ENCODE measurements at regions not wholly inside any gene's neighbourhood (a gene's known extent, or its start where the extent isn't known, plus 50 kb on each side); places are given as distances from the start of the nearest gene placed in this dataset.

DNA sequence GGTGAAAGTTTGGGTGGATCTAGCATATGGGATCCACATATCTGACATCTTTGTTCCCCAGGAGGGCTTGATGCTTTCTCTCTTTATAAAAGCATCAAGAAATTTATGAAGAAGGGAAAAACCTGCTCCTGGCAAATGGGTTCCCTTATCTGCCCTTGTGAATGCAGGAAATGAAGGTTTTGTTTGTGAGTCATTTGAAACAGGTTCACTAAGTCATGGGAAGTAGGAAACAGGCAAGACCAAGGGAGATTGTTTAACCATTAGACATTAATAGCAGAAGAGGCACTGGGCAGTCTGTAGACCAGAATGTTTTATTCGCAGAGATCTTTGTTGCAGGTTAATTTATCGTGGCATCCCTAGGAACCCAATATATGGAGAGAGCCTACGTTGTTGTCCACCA lies 713.1 kb downstream of the CDY2B start:
- TF ChIP-seq, protein P1, sequence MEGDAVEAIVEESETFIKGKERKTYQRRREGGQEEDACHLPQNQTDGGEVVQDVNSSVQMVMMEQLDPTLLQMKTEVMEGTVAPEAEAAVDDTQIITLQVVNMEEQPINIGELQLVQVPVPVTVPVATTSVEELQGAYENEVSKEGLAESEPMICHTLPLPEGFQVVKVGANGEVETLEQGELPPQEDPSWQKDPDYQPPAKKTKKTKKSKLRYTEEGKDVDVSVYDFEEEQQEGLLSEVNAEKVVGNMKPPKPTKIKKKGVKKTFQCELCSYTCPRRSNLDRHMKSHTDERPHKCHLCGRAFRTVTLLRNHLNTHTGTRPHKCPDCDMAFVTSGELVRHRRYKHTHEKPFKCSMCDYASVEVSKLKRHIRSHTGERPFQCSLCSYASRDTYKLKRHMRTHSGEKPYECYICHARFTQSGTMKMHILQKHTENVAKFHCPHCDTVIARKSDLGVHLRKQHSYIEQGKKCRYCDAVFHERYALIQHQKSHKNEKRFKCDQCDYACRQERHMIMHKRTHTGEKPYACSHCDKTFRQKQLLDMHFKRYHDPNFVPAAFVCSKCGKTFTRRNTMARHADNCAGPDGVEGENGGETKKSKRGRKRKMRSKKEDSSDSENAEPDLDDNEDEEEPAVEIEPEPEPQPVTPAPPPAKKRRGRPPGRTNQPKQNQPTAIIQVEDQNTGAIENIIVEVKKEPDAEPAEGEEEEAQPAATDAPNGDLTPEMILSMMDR (IDR thresholded peaks at IDR 0.05; ENCODE audit: low read depth, low read length, poor library complexity, severe bottlenecking): no peak
- no peak for TF ChIP-seq EZH2phosphoT487 (IDR thresholded peaks at IDR 0.05; ENCODE audit: borderline replicate concordance, low read length)
